NCI-H82 treated with DMSO at 0.1 percent for 48 hours (cell line): ENCODE measurements at regions not wholly inside any gene's neighbourhood (a gene's known extent, or its start where the extent isn't known, plus 50 kb on each side); places are given as distances from the start of the nearest gene placed in this dataset.

Source experiments
- DNase-seq: peaks from one replicate; lab custom pipeline; 2025; ENCODE audit not compliant: unreplicated experiment; lab: John Stamatoyannopoulos, UW

GRCh38 chr18:45413180-45413836 lies 202.0 kb upstream of the SLC14A2 start:
- DNase-seq: no peak

GRCh38 chr18:45415614-45416013 lies 199.7 kb upstream of the SLC14A2 start:
- no peak for DNase-seq

GRCh38 chr18:45416168-45416567 lies 199.1 kb upstream of the SLC14A2 start:
- DNase-seq: no peak

- no peak for DNase-seq
These were observed 197.9 kb upstream of the SLC14A2 start for GRCh38 chr18:45417392-45417791.

- no peak for DNase-seq
These were observed 191.6 kb upstream of the SLC14A2 start for GRCh38 chr18:45423659-45424058.

GRCh38 chr18:45430041-45430440 lies 185.2 kb upstream of the SLC14A2 start:
- DNase-seq: no peak

- DNase-seq: no peak
These were observed 179.5 kb upstream of the SLC14A2 start for GRCh38 chr18:45435810-45436209.

GRCh38 chr18:45437366-45437765 lies 177.9 kb upstream of the SLC14A2 start:
- no peak for DNase-seq

- DNase-seq: no peak
These were observed 175.2 kb upstream of the SLC14A2 start for GRCh38 chr18:45439851-45440645.

GRCh38 chr18:45441110-45441847 lies 174.0 kb upstream of the SLC14A2 start:
- no peak for DNase-seq

GRCh38 chr18:45444040-45444439 lies 171.2 kb upstream of the SLC14A2 start:
- no peak for DNase-seq

GRCh38 chr18:45447355-45448265 lies 167.7 kb upstream of the SLC14A2 start:
- DNase-seq: no peak

GRCh38 chr18:45448871-45449270 lies 166.4 kb upstream of the SLC14A2 start:
- no peak for DNase-seq

GRCh38 chr18:45449418-45450227 lies 165.7 kb upstream of the SLC14A2 start:
- no peak for DNase-seq

- no peak for DNase-seq
These were observed 158.9 kb upstream of the SLC14A2 start for GRCh38 chr18:45456090-45457021.

GRCh38 chr18:45458033-45458432 lies 157.2 kb upstream of the SLC14A2 start:
- no peak for DNase-seq

- no peak for DNase-seq
These were observed 153.1 kb upstream of the SLC14A2 start for GRCh38 chr18:45462179-45462578.

GRCh38 chr18:45463451-45463850 lies 151.8 kb upstream of the SLC14A2 start:
- DNase-seq: no peak

GRCh38 chr18:45464619-45465018 lies 150.7 kb upstream of the SLC14A2 start:
- DNase-seq: no peak
